Neural progenitor cell (in vitro differentiated cells): ENCODE measurements at regions not wholly inside any gene's neighbourhood (a gene's known extent, or its start where the extent isn't known, plus 50 kb on each side); places are given as distances from the start of the nearest gene placed in this dataset.

Experiments used
- CTCF ChIP-seq: fragments of 200-600 bp; sonication (generic); IDR thresholded peaks from 2 replicates; pipeline ENCODE4 v1.5.1; 2017; ENCODE audit warnings: antibody characterized with exemption, mild to moderate bottlenecking
- EZH2 ChIP-seq: fragments of 200-600 bp; sonication (generic); IDR thresholded peaks from 2 replicates; pipeline ENCODE4 v1.6.1; 2017; ENCODE audit warnings: antibody characterized with exemption, mild to moderate bottlenecking, moderate library complexity
- EZH2phosphoT487 ChIP-seq: fragments of 200-600 bp; sonication (generic); IDR thresholded peaks from 2 replicates; pipeline ENCODE4 v1.6.1; 2017; ENCODE audit warnings: antibody characterized with exemption

GRCh38 chr6:1503811-1504210 is 105.9 kb upstream of the FOXC1 start:
- TF ChIP-seq CTCF (no peak), EZH2 (no peak), EZH2phosphoT487 (no peak)
